GM21423 (cell line): ENCODE measurements at regions not wholly inside any gene's neighbourhood (a gene's known extent, or its start where the extent isn't known, plus 50 kb on each side); places are given as distances from the start of the nearest gene placed in this dataset.
"Not testable (repeated sequence)": the region's sequence is repeated elsewhere in the genome, so short reads cannot be mapped to it uniquely, and the experiment has no call there.

Experiments
- ATAC-seq: cut with Tn5 transposase; IDR thresholded peaks from one replicate; pipeline ENCODE4 v1.9.1; 2021; ENCODE audit warnings: mild to moderate bottlenecking, moderate library complexity; ENCODE audit not compliant: unreplicated experiment

DNA sequence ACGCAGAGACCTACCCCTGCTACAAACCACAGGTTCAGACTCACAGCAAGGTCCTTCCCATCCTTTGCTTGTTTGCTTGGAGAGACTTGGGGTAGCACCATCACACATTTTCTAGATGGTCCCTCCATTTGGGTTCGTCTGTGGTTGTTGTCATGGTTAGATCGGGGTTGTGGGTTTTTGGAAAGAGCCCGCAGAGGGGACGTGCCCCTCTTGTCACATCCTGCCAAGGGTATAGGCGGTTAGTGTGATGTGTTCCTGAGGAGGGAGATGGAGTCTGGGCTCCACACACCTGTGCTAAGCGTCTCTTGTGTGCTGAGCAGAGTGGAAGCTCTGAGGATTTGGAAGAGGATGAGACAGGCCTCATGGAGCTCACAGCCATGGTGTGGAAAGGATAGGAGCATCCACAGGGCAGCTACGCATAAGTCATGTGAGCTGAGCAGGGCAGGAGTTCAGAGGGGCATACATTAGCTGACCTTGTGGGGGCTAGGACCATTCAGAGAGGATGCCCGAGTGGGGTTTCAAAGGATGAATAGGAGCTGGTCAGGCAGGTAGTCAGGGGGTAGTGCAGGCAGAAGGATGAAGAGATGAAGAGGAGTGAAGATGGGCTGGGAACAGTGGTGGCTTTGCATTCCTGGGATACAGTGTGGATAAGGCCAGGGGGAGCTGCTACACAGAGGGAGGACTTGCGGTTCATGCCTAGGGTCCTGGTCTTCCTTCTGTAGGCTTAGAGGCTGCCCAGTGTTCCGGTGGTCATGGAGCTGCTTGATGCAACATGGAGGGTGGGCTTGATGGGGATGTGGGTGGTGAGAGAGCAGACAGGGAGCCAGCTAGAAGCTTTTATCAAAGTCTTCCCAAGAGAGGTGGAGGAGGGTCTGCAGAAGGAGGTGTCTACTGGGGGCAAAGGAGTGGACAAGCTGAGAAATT lies 62.9 kb downstream of the ACKR3 start:
- ATAC-seq, result no peak

DNA sequence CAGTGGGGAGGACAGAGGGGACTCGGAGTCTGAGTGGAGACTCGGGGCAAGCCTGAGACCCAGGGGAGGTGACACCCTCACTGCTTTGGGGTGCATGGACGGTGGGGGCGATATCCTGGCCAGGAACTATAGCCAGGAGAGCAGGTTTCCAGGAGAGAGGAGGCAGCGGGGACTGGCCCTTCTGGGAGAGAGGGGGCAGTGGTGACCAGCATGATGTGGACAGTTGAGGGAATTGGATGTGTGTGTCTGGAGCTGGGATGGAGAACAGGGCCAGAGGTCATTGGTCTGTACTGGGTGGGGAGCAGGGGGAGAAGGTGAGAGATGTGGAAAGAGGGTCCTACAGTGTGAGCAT lies 63.6 kb downstream of the ACKR3 start:
- no peak for ATAC-seq

DNA sequence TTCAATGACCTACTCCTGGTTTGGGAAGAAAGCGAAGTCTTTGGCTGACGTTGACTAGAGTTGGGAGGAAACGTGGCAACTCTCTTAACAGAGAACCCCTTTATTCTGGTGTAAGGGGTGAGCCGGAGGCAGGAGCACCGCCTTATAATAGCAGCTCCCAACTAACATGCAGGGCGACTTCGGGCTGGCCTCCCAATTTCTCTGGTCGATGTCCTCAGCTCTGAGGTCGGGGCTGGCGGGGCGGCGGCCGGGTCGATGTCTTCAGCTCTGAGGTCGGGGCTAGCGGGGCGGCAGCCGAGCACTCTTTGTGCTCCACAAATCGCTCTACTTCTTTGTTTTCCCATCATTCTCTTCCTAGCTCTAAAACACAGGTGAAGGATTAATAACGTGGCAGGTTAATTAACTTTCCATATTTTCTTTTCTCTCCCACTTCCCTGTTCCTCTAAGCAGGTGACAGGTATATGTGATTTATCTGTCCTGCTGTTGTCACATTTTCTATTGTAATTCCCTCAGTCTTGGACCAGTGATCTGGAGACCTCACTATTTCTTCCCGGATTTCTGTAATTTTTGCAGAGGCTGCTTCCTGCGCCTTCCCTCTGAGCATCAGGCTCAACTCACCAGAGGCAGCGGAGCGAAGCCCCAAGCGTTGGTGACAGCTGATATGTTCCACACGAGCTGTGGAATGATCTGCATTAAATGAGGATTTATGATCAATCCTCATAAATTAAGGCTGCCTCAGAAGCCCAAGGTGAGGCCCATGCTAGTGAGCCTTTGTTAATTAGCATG lies 64.3 kb downstream of the ACKR3 start:
- no peak for ATAC-seq

DNA sequence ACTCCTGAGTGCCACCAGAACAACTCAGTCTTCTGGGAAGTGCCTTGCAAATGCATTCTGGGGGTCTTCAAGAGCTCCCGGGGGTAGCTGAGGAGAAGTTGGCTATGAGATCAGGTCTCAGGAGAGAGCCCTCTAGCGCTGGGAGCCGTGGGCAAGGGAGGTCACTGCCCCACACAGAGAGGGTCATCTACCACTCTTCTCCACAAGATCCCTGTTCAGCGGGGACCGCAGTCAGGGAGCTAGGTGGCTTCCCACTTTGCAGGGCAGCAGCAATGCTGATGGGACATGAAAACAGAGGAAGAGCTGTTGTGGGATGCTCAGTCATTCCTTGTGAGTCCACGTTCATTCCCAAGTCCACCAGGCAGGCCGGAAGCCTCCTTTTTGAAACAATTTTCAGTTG lies 66.6 kb downstream of the ACKR3 start:
- ATAC-seq, result no peak

DNA sequence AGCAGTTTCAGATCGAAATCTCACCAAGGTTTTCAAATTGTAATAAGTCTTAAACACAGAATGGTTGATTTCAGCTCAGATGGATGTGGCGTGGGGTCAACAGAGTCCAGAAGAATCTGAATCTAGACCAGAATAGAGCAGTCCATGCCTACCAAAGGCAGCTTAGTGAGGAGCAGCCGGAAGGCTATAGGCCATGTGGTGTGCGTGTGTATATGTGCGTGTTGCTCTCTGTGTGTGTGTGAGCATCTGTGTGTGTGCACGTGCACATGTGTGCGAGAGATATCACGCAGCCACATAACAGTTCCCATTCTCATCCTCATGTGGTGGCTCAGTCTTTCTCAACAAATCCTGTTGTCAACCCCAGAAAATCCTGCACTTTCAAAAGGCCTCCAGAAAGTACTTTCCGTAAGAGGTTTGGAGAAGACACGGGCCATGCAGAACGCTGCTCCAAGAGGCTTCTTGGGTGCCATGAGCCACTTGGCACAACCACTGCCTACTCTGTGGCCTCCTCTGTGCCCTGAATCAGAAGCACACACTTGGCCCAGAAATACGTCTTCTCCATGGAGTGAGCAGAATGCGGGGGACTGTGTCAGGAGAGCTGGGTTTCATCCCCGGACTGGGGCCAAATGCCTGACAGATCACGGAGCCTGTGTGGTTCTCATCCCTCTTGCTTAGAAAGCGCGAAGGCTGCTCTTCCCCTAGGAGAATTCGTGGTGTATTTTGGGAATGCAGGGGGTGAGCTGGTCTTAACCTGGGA lies 67.3 kb downstream of the ACKR3 start:
- no peak for ATAC-seq

DNA sequence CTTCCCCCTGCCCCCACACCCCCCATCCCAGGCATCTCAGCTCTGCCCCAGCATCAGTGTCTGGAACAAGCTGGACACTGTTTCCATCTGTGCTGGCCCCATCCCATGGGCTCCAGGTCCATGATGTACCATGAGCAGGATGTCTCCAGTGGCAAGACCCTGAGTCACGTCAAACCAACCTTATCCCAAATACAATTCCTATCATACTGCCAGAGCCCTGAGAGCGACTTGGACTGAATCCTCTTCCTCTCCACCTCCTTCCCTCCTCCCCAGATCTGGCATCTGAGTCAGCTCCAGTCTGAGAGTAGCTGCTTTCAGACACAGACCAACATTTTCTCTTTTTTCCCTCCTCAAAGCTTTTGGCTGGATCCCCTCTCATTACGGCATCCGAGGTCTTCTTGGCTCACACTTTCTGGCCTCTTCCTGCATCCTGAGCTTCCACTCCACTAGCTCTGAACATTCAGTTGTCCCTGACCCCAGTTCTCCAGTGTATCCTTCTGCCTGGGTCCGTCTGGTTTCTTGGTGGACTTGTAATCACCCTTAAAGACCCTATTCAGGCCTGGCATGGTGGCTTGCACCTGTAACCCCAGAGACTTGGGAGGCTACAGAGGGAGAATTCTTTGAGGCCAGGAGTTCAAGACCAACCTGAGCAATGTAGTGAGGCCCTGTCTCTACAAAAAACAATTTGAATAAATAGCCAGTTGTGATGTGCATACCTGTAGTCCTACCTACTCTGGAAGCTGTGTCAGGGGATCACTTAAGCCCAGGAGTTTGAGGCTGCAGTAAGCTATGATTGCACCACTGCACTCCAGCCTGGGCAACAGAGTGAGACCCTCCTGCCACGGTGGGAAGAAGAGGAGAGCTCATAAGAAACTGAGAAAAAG lies 68.3 kb downstream of the ACKR3 start:
- ATAC-seq, result no peak

DNA sequence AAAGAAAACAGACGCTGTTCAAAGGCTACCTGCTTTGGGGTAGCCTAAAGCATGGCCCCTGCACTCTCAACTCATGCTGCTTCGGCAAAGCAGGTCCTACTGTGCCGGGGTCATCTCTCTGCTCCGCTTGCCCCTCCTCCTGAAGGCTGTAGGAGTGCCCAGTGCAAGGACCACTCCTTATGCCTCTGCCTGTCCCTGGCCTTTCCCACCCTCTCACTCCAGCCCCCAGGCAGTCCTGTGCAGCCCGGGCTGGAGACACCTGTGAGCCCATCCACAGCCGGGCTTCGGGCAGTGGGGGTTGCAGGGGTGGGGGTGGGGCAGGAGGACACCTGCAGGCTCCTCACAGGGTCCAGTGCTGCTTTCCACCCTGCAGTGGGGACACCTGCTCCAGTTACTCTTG lies 69.1 kb downstream of the ACKR3 start:
- no peak for ATAC-seq

DNA sequence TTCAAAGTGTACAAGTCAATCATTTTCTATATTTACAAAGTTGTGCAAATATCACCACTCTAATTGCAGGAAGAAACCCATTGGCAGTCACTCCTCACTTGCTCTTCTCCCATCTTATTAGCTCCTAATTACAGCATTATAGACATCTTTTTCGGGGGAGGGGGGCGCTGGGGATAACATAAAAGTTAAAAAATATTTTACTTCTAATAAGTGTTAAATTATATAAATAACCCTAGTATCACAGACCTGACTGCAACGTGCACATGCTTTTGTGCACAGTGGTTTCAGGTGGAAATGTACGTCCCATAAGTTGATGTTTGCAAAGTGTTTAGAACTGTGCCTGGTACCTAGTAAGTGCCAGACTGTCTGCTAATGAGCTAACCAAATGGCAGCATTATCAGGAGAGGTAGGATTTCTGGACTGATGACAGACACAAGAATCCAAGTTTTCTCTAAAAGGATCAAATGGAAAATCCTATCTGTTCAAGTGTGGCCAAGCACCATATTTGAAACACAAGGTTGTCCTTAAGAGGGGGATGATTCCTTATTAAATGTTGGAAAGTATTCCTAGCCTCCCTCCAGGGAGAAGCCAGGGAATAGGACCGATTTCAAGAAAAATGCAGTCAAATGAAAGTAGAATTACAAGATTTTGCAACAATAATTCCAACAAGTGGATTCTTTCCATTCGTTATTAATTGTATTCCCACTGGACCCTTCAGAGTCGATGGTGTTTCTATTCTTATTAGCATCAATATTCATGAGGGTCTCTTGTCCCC lies 70.0 kb downstream of the ACKR3 start:
- no peak for ATAC-seq

DNA sequence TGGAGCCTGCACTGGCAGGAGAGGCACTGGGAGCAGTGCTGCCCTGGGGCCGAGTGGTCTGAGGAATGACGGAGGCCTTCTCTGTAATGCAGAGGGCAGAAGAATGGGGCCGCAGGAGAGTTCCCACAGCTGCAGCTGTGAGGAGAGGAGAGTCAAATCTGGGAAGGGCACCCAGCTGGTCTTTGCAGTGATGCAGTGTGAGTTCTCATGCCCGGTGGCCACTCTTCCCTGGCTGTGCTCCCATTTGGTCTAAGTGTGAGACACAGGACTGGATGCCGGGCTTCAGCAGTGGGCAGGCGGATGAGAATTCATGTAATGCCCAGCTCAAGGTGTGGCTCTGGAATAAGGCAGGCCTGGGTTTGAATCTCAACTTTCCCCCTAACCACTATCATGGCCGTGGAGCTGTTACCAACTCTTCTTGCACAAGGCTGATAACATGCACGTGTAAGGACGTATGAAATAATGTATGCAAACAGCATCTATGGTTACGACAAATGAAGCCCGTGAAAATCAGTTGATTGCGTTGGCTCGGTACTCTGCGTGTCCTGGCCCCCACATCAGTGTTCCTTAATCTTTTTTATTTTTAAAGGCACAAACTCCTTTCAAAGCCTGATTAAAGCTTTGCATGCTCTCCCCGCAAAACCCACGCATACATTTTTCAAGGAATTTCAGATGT lies 71.6 kb downstream of the ACKR3 start:
- no peak for ATAC-seq

DNA sequence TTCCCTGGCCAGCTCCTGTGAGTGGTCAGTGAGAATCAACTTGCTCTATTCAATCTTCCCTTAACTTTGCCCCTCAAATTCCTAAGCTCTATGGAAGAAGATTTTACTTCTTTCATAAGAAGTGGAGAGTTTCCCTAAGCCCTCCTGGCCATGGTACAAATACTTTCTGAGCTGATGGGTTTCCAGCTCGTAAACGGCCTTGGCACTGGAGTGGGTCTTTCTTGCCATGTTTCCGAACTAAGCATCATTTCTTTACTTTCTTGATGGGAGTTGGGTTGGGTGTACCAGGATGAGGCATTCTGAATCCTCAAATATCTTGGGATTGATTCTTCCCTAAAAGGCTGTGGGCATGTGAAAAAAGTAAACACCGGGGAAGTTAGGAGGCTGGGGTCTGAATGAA lies 72.5 kb downstream of the ACKR3 start:
- ATAC-seq, result no peak

DNA sequence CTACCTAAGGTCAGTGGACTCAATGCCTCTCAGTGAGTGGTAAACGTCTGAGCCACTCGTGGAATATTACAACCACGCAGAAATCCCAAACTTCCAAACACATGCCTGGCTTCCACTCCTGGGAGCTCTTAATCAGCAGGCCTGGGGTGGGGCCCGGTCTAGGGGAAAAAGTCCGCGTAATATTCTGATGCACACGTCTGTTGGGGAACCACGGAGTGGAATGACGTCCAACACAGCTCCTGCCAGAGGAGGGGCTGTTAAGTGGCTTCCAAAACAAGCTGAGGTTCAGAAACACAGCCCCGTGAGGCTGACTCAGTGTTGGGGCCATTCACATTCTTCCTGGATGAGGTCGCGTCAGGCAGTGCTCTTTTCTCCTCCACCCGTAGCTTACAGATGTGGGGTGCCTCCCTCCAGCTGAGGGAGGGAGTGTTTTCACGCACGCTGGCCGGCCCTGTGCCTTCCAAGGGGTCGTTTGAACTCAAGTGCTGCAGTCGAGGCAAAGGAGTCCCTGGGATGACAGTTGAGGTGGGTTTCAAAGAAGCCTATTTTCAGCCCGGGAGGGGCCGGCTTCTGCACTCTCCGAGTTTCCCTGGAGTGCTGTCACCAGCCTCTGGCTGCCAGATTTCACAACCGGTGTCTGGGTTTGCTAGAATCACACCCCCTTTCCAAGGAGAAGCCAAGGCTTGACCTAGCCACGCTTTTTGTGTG lies 73.1 kb downstream of the ACKR3 start:
- ATAC-seq, result no peak

DNA sequence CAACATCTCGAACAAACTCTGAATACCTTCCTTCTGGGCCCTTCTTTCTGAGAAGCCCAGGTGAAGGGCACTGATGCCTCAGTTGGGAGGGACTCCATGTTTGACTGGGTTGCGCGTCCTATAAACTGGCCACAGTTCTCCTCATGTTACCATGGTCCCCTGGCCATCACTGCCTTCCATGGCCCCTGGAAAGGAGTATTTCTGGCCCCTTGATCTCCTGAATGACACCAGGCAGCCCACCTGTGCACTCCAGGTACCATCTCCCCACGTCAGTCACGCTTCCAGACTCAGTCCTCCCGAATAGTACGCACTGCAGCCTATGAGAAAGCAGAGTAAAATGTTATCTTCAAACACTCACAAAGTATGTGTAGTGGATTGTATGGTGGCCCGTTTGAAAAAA lies 73.9 kb downstream of the ACKR3 start:
- ATAC-seq, result no peak

DNA sequence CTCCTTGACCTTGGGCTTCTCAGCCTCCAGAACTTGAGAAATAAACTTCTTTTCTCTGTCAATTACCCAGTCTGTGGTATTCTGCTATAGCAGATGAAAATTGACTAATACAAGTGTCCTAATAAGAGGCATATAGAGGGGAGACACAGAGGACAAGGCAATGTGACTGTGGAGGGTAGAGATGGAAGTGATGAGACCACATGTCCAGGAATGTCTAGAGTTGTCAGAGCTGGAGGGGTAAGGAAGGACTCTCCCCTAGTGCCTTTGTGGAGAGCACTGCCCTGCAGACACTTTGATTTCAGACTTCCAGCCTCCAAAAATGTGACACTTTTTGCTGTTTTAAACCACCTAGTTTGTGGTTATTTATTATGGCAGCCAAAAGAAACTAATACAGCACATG lies 74.4 kb downstream of the ACKR3 start:
- no peak for ATAC-seq

DNA sequence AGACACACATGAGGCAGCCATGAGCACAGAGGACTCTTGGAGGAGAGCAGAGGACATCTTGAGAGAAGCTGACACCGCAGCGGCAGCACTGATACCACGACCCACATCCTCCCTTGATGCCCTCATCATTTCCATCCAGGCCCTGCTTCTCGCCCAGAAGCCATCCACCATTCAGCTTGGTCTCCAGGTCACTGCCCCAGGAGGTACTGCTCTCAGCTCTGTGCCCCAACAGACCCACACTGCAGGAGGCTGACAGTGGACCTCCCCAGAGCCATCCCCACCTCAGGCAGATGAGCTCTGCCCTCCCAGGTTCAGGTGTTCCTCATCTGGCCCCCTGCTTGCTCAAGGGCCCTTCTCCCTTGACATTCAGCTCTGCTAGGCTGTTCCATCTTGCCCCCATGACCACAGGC lies 74.9 kb downstream of the ACKR3 start:
- no peak for ATAC-seq

DNA sequence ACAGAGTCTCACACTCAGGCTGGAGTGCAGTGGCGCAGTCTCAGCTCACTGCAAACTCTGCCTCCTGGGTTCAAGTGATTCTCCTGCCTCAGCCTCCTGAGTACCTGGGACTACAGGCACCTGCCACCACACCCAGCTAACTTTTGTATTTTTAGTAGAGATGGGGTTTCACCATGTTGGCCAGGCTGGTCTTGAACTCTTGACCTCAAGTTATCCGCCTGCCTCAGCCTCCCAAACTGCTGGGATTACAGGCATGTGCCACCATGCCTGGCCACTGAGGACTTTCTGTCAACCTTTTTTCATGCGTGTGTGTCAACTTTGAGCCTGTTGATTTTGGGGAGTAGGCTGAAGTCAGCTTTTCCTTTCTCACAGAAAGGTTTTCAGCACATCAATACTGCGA lies 75.5 kb downstream of the ACKR3 start:
- ATAC-seq, result not testable (repeated sequence)

DNA sequence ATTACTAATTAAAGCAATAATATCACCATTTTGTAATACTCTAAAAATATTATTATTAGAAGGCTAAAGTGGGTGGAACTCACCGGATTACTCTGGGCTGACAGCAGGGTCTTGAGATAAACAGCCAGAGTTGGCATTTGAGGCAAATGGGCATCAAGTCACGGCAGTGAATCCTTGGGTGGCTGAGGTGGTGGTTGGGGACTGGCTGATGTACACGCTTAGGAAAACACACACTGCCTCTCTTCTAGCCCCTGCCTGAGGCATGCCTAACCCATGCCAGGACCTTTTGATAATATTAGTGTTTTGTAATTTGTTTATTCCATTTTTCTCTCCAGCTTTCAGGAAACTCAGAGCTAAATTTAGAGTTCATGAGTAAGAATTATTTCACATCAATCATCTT lies 76.8 kb downstream of the ACKR3 start:
- no peak for ATAC-seq

DNA sequence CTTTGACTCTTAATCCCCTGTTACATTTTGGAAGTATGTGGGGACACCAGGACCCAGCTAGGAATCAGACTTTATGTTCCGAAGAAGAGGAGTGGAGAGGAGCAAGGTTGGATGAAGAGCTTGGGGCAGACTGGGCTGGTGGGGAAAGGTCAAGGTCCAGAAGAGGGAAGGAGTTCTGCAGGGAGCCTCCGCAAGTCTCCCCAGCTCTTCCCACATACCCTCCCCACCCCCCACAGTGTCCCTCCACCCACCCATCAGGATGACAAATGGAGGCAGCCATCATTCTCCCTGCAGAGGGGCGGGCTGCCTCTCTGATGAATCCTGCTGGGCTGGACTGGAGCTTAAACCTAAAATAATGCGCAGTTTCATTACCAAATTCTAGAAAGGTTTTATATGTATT lies 77.2 kb downstream of the ACKR3 start:
- ATAC-seq, result no peak

DNA sequence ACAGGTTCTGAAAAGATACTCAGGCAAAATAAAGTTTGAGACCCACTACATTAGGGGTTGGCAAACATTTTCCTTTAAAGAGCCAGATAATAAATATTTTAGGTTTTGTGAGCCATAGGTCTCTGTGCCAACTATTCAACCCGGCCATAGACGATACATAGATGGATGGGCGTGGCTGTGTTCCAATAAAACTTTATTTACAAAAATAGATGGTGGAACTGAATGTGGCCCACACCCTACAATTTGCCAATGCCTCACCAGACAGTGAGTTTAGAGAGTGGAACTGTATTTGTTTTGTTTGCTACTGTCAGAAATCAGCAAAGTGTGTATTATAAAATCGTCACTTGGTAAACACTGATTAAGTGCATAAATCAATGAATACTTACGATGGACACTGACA lies 78.0 kb downstream of the ACKR3 start:
- ATAC-seq, result no peak

DNA sequence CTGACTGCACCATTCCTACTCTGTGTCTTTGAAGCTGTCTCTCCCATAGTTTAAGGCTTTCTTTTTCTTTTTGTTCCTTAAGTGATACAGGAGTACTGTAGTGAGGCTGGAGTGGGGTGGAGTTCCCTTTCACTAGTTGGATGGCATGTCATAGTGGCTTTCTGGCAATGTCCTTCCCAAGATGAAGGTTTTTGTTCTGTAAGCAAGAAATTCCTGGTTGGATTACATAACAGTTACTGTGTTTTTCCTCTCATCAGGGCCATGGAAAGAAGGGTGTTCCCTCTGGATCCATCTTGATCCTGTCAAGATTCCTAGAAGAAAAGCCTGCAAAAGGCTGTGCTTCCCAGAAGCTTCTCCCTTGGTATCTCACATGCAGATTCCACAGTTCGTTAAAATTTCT lies 84.2 kb downstream of the ACKR3 start:
- ATAC-seq, result no peak
